Breast epithelium (tissue), 3 donors: ENCODE measurements at regions not wholly inside any gene's neighbourhood (a gene's known extent, or its start where the extent isn't known, plus 50 kb on each side); places are given as distances from the start of the nearest gene placed in this dataset.
"Not testable (repeated sequence)": the region's sequence is repeated elsewhere in the genome, so short reads cannot be mapped to it uniquely, and the experiment has no call there.

ENCODE experiments used
- CTCF ChIP-seq, 3 donors: fragments of 450-650 bp; IDR thresholded peaks; one replicate each; pipeline ENCODE4 v1.5.1; 2016 to 2017; ENCODE audit warnings: antibody characterized with exemption in 3 of 3, mild to moderate bottlenecking in 3 of 3, moderate library complexity in 3 of 3
- POLR2A ChIP-seq: fragments of 450-650 bp; IDR thresholded peaks from one replicate; pipeline ENCODE4 v1.6.1; 2016; ENCODE audit warnings: antibody characterized with exemption, mild to moderate bottlenecking, moderate library complexity
- POLR2AphosphoS5 ChIP-seq, 3 donors: sonication (generic); formaldehyde crosslinking; IDR thresholded peaks; one replicate each; pipeline ENCODE4 v1.6.1; 2017; ENCODE audit warnings: antibody characterized with exemption in 3 of 3

- not testable (repeated sequence) for TF ChIP-seq POLR2A; CTCF (IDR thresholded peaks at IDR 0.05); POLR2AphosphoS5 (IDR thresholded peaks at IDR 0.05)
Measured at GRCh38 chr16:21522846-21523245, 76.5 kb upstream of the METTL9 start.
